IPS-20b (cell line): ENCODE measurements at regions not wholly inside any gene's neighbourhood (a gene's known extent, or its start where the extent isn't known, plus 50 kb on each side); places are given as distances from the start of the nearest gene placed in this dataset.

ENCODE experiments used
- H3K27ac ChIP-seq: one replicate; pipeline ENCODE4 v1.5.1; 2013; ENCODE audit warnings: low read length
- H3K27me3 ChIP-seq: 2 replicates; pipeline ENCODE4 v1.6.1; 2013; ENCODE audit warnings: mild to moderate bottlenecking, low read length, inconsistent platforms; ENCODE audit not compliant: insufficient read depth
- H3K36me3 ChIP-seq: 2 replicates; pipeline ENCODE4 v1.6.1; 2013; ENCODE audit warnings: low read depth, mild to moderate bottlenecking, inconsistent platforms, low read length, moderate library complexity; ENCODE audit not compliant: insufficient read depth
- H3K4me1 ChIP-seq: 2 replicates; pipeline ENCODE4 v1.6.1; 2013; ENCODE audit warnings: mild to moderate bottlenecking, control low read depth, inconsistent platforms, low read length, moderate library complexity; ENCODE audit not compliant: insufficient read depth
- H3K4me3 ChIP-seq: 2 replicates; pipeline ENCODE4 v1.5.1; 2013; ENCODE audit warnings: mild to moderate bottlenecking, low read length, inconsistent platforms
- H3K9ac ChIP-seq: 2 replicates; pipeline ENCODE4 v1.6.1; 2013; ENCODE audit warnings: low read depth, mild to moderate bottlenecking, inconsistent platforms, low read length, moderate library complexity
- H3K9me3 ChIP-seq: 2 replicates; pipeline ENCODE4 v1.6.1; 2013; ENCODE audit warnings: mild to moderate bottlenecking, low read depth, low read length, inconsistent platforms; ENCODE audit not compliant: insufficient read depth

DNA sequence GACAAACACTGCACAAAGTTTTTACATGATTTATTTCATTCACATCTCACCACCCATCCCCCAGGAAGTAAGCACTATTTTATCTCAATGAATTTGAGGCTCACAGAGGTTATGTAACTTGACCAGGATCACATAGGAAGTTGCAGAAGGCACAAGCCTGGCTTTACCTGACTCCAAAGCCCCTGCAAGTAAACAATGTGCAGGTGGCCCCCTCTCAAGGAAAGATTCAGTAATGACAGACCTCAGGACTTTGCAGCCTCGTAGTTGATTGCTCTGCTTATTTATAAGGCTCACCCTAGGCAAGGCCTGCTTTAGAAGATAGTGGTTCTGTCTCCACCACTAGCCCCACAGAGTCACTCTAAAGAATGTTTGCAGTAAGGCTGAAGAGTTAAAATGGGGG, 79.8 kb upstream of the MDFIC2 start:
- Histone ChIP-seq H3K27me3 (no peaks in the 10 kb centered on the region), H3K4me3 (no peak overlapping the region), H3K9me3 (no peaks in the 10 kb centered on the region), H3K9ac (no peak overlapping the region), H3K27ac (no peak overlapping the region), H3K4me1 (no peaks in the 10 kb centered on the region), H3K36me3 (no peaks in the 10 kb centered on the region)

DNA sequence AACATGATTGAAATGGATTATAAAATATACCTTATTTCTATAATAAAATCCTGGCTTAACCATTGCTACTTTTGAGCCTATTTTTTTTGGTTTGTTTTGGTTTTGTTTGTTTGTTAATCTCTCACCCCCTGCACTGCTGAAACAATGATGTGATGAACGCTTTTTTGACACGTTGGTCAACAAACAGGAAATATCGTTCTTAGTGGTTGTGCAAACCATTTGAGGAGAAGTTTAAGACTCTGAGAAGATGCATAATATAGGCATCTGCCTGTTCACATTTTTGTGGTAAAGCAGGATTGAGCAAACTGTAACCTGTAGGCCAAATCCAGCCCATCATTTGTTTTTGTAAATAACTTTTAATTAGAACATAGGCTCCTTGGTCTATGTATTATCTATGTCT, 75.5 kb upstream of the MDFIC2 start:
- Histone ChIP-seq H3K9me3 (no peaks in the 10 kb centered on the region), H3K4me3 (no peak overlapping the region), H3K9ac (no peak overlapping the region), H3K4me1 (peaks cover 8% of the 10 kb centered on the region), H3K36me3 (no peaks in the 10 kb centered on the region), H3K27ac (no peak overlapping the region), H3K27me3 (no peaks in the 10 kb centered on the region)

- Histone ChIP-seq H3K9ac (no peak overlapping the region), H3K27me3 (no peaks in the 10 kb centered on the region), H3K36me3 (no peaks in the 10 kb centered on the region), H3K27ac (no peak overlapping the region), H3K9me3 (no peaks in the 10 kb centered on the region), H3K4me3 (no peak overlapping the region), H3K4me1 (peaks cover 16% of the 10 kb centered on the region)
Measured at GRCh38 chr3:70386846-70387245, 74.4 kb upstream of the MDFIC2 start.

GRCh38 chr3:70386043-70386442, 73.6 kb upstream of the MDFIC2 start:
- Histone ChIP-seq H3K4me3 (no peak overlapping the region), H3K36me3 (no peaks in the 10 kb centered on the region), H3K9ac (no peak overlapping the region), H3K27ac (no peak overlapping the region), H3K4me1 (peaks cover 16% of the 10 kb centered on the region), H3K27me3 (no peaks in the 10 kb centered on the region), H3K9me3 (no peaks in the 10 kb centered on the region)

DNA sequence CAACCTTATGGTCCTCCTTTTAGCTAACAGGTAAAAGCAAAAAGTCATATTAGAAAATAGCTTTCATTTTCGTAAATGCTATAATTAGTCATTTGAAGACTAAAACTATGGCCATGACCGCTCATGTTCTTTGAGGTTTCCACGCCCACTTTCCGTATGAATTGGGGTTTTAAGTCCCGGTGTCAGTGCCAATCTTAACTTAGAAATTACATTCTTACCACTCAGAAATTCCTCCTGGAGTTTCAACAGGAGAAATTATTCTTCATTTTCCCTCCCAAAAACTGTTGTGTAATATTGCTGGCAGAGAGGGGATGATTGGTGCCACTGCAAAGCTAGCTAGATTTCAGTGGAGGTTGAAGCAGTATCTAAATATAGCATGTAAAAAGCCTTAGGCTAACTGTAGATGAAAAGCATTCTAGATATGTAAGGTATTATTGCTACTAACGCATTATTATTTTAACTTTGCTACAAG, 71.0 kb upstream of the MDFIC2 start:
- H3K36me3 ChIP-seq = no peaks in the 10 kb centered on the region
- H3K4me3 ChIP-seq = no peak overlapping the region
- peaks cover 16% of the 10 kb centered on the region for H3K4me1 ChIP-seq
- no peaks in the 10 kb centered on the region for H3K27me3 ChIP-seq
- H3K27ac ChIP-seq = no peak overlapping the region
- no peak overlapping the region for H3K9ac ChIP-seq
- H3K9me3 ChIP-seq = no peaks in the 10 kb centered on the region

GRCh38 chr3:70374179-70374578, 61.7 kb upstream of the MDFIC2 start:
- no peaks in the 10 kb centered on the region for H3K9me3 ChIP-seq
- no peaks in the 10 kb centered on the region for H3K36me3 ChIP-seq
- H3K9ac ChIP-seq = no peak overlapping the region
- no peak overlapping the region for H3K4me3 ChIP-seq
- no peaks in the 10 kb centered on the region for H3K4me1 ChIP-seq
- H3K27ac ChIP-seq = no peak overlapping the region
- H3K27me3 ChIP-seq = no peaks in the 10 kb centered on the region
